ENCODE measurements at regions not wholly inside any gene's neighbourhood (a gene's known extent, or its start where the extent isn't known, plus 50 kb on each side); places are given as distances from the start of the nearest gene placed in this dataset.

GRCh38 chr16:86324320-86324719 lies 186.0 kb upstream of the FOXF1 start:
- Histone ChIP-seq H3K9me3 (no peaks in the 10 kb centered on the region), H3K36me3 (no peaks in the 10 kb centered on the region), H3K27me3 (no peaks in the 10 kb centered on the region), H3K27ac (no peak overlapping the region), H3K4me3 (replicated peaks in 1 of 3) (no peak overlapping the region), H3K4me1 (no peaks in the 10 kb centered on the region)
- 94 to 95% methylated on average over 18 of the region's 18 CpGs for WGBS, 2 donors
- intact Hi-C loops (cut with DNase I) = no loop called here
- DNase-seq = no peak
- TF ChIP-seq POLR2A (IDR thresholded peaks at IDR 0.05) = no peak
- TF ChIP-seq, protein P1, sequence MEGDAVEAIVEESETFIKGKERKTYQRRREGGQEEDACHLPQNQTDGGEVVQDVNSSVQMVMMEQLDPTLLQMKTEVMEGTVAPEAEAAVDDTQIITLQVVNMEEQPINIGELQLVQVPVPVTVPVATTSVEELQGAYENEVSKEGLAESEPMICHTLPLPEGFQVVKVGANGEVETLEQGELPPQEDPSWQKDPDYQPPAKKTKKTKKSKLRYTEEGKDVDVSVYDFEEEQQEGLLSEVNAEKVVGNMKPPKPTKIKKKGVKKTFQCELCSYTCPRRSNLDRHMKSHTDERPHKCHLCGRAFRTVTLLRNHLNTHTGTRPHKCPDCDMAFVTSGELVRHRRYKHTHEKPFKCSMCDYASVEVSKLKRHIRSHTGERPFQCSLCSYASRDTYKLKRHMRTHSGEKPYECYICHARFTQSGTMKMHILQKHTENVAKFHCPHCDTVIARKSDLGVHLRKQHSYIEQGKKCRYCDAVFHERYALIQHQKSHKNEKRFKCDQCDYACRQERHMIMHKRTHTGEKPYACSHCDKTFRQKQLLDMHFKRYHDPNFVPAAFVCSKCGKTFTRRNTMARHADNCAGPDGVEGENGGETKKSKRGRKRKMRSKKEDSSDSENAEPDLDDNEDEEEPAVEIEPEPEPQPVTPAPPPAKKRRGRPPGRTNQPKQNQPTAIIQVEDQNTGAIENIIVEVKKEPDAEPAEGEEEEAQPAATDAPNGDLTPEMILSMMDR (IDR thresholded peaks at IDR 0.05) = no peak

DNA sequence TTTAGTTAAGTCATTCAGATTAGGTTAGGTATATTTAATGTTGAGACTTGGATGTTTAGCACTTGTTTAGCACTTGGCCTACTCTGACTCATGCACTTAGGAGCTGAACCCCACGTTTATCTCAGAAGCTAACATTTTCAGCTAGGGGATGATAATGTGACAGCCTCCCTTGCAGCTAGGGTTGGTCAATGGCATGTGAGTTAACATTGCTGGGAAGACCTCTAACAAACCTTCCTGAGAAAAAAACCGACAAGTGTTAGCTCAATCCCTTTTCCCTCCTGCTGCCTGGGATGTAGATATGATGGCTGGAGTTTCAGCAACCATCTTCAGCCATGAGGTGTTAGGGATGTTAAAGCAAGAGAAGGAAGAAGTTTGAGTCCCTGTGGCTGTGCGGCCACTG lies 185.0 kb upstream of the FOXF1 start:
- no peak for DNase-seq
- no peak overlapping the region for H3K4me3 ChIP-seq (replicated peaks in 1 of 3)
- TF ChIP-seq, protein P1 (IDR thresholded peaks at IDR 0.05) = no peak
- no peak for TF ChIP-seq POLR2A (IDR thresholded peaks at IDR 0.05)
- intact Hi-C loops (cut with DNase I) = no loop called here
- no peaks in the 10 kb centered on the region for H3K27me3 ChIP-seq
- H3K9me3 ChIP-seq = no peaks in the 10 kb centered on the region
- H3K36me3 ChIP-seq = no peaks in the 10 kb centered on the region
- H3K4me1 ChIP-seq = no peaks in the 10 kb centered on the region
- H3K27ac ChIP-seq = no peak overlapping the region
- WGBS, 2 donors = 86 to 94% methylated on average over 3 of the region's 3 CpGs

DNA sequence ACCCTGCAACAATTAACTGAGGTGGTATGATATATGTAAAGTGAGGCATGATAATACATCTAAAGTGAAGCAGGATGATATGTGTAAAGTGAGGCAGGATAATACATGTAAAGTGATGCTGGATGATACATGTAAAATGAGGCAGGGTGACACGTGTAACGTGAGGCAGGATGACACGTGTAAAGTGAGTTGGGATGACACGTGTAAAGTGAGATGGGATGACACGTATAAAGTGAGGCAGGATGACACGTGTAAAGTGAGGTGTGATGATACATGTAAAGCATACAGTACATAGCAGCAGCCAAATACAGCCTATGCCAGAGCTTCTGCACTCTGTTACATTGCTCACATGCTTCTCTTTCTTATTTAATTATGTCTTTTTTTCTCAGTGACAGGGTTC lies 184.4 kb upstream of the FOXF1 start:
- Histone ChIP-seq H3K36me3 (no peaks in the 10 kb centered on the region), H3K9me3 (no peaks in the 10 kb centered on the region), H3K27me3 (no peaks in the 10 kb centered on the region), H3K4me1 (no peaks in the 10 kb centered on the region), H3K4me3 (replicated peaks in 1 of 3) (no peak overlapping the region), H3K27ac (no peak overlapping the region)
- TF ChIP-seq POLR2A (IDR thresholded peaks at IDR 0.05) = no peak
- TF ChIP-seq, protein P1 (IDR thresholded peaks at IDR 0.05) = no peak
- WGBS, 2 donors = 93 to 94% methylated on average over 6 of the region's 6 CpGs
- no peak for DNase-seq
- intact Hi-C loops (cut with DNase I) = no loop called here

- no peak overlapping the region for H3K4me3 ChIP-seq (replicated peaks in 1 of 3)
- no peak overlapping the region for H3K27ac ChIP-seq
- DNase-seq = no peak
- intact Hi-C loops (cut with DNase I) = no loop called here
- H3K4me1 ChIP-seq = no peaks in the 10 kb centered on the region
- no peaks in the 10 kb centered on the region for H3K9me3 ChIP-seq
- WGBS, 2 donors = 71 to 81% methylated on average over 10 of the region's 10 CpGs
- no peaks in the 10 kb centered on the region for H3K36me3 ChIP-seq
- no peaks in the 10 kb centered on the region for H3K27me3 ChIP-seq
- no peak for TF ChIP-seq POLR2A (IDR thresholded peaks at IDR 0.05)
- TF ChIP-seq, protein P1 (IDR thresholded peaks at IDR 0.05) = no peak
Measured at GRCh38 chr16:86327321-86327720, 183.0 kb upstream of the FOXF1 start.

DNA sequence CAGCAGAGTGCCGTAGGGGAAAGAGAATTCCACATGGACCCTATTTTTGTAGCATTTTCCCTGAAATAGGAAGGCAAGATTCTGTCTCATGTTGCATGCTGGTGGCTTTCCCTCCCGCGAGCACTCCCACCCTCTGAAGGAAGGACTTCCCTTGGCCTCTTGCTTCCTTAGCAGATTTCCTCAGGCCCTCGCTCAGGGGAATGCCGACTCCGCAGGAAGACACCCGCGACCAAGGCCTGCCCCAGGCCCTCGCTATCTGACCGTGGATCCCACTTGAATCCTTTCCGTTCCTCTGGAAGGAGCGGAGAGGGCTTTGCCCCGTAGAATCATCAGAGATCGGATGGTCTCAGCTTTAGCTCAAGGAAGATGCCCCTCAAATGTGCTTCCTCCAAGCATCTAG lies 179.4 kb upstream of the FOXF1 start:
- TF ChIP-seq, protein P1 (IDR thresholded peaks at IDR 0.05) = no peak
- TF ChIP-seq POLR2A (IDR thresholded peaks at IDR 0.05) = no peak
- no peak for DNase-seq
- H3K9me3 ChIP-seq = no peaks in the 10 kb centered on the region
- no peaks in the 10 kb centered on the region for H3K36me3 ChIP-seq
- H3K4me3 ChIP-seq (replicated peaks in 1 of 3) = no peak overlapping the region
- WGBS, 2 donors = 61 to 67% methylated on average over 14 of the region's 14 CpGs
- intact Hi-C loops (cut with DNase I) = no loop called here
- no peaks in the 10 kb centered on the region for H3K27me3 ChIP-seq
- H3K4me1 ChIP-seq = no peaks in the 10 kb centered on the region
- no peak overlapping the region for H3K27ac ChIP-seq
